ENCODE measurements at regions not wholly inside any gene's neighbourhood (a gene's known extent, or its start where the extent isn't known, plus 50 kb on each side); places are given as distances from the start of the nearest gene placed in this dataset.

DNA sequence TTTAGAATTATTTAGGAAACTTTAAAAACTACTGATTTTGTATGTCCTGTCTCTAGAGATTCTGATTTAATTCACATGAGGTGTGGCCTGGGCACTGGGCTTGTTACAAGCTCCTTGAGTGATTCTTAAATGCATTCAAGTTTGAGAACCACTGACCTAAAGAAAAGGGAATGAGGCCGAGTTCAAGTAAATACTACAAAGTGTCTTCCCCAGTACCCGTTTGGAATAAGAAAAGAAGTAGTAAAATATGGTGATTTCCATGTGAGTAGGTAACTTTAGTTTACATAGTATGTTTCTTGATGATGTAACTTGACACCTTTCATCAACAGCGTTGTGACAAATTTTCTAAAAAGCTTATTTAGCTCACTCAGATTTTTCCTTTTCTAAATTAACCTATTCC lies 1022.9 kb upstream of the NRXN1 start:
- TF ChIP-seq, protein P1, sequence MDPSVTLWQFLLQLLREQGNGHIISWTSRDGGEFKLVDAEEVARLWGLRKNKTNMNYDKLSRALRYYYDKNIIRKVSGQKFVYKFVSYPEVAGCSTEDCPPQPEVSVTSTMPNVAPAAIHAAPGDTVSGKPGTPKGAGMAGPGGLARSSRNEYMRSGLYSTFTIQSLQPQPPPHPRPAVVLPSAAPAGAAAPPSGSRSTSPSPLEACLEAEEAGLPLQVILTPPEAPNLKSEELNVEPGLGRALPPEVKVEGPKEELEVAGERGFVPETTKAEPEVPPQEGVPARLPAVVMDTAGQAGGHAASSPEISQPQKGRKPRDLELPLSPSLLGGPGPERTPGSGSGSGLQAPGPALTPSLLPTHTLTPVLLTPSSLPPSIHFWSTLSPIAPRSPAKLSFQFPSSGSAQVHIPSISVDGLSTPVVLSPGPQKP (IDR thresholded peaks at IDR 0.05; ENCODE audit: low read depth, low read length), result no peak
- TF ChIP-seq, protein P2, sequence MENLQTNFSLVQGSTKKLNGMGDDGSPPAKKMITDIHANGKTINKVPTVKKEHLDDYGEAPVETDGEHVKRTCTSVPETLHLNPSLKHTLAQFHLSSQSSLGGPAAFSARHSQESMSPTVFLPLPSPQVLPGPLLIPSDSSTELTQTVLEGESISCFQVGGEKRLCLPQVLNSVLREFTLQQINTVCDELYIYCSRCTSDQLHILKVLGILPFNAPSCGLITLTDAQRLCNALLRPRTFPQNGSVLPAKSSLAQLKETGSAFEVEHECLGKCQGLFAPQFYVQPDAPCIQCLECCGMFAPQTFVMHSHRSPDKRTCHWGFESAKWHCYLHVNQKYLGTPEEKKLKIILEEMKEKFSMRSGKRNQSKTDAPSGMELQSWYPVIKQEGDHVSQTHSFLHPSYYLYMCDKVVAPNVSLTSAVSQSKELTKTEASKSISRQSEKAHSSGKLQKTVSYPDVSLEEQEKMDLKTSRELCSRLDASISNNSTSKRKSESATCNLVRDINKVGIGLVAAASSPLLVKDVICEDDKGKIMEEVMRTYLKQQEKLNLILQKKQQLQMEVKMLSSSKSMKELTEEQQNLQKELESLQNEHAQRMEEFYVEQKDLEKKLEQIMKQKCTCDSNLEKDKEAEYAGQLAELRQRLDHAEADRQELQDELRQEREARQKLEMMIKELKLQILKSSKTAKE (IDR thresholded peaks at IDR 0.05; ENCODE audit: low read depth, poor library complexity, severe bottlenecking), result no peak
- TF ChIP-seq NR2C2 (IDR thresholded peaks at IDR 0.05; ENCODE audit: borderline replicate concordance, control insufficient read depth, insufficient read length, low read depth) (no peak), DPF2 (IDR thresholded peaks at IDR 0.05) (no peak), FOS (IDR thresholded peaks at IDR 0.05; ENCODE audit: borderline replicate concordance, extremely low read depth, insufficient read length) (no peak), RAD51 (IDR thresholded peaks at IDR 0.05) (no peak), EZH2 (IDR thresholded peaks at IDR 0.05; ENCODE audit: borderline replicate concordance, control insufficient read depth, low read depth, low read length) (no peak), KDM1A (IDR thresholded peaks at IDR 0.05; ENCODE audit: borderline replicate concordance) (no peak), SMAD1 (IDR thresholded peaks at IDR 0.05; ENCODE audit: low read depth, partially characterized antibody) (no peak), GABPA (IDR thresholded peaks at IDR 0.05; ENCODE audit: low read depth) (no peak), SP1 (IDR thresholded peaks at IDR 0.05; ENCODE audit: low read depth, low read length) (no peak), YY1 (IDR thresholded peaks at IDR 0.05; ENCODE audit: low read depth, low read length) (no peak), ZZZ3 (IDR thresholded peaks at IDR 0.05; ENCODE audit: control insufficient read depth, insufficient read length, low read depth) (no peak), ZNF274 (IDR thresholded peaks at IDR 0.05; ENCODE audit: insufficient read depth, insufficient read length) (no peak), FOXM1 (IDR thresholded peaks at IDR 0.05; ENCODE audit: low read depth, low read length) (no peak)
- TF ChIP-seq, protein P3, sequence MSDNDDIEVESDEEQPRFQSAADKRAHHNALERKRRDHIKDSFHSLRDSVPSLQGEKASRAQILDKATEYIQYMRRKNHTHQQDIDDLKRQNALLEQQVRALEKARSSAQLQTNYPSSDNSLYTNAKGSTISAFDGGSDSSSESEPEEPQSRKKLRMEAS (IDR thresholded peaks at IDR 0.05; ENCODE audit: low read depth, low read length), result no peak
- Histone ChIP-seq H3K9me3 (replicated peaks; ENCODE audit: control insufficient read depth, insufficient read depth, low read length) (no peaks in the 10 kb centered on the region; the same call in 2 of the 3 replicates), H4K20me1 (ENCODE audit: control insufficient read depth, insufficient read depth) (no peaks in the 10 kb centered on the region), H3K4me2 (ENCODE audit: control insufficient read depth, insufficient read depth) (no peak overlapping the region), H3K9ac (ENCODE audit: control insufficient read depth, insufficient read depth, low read length) (no peak overlapping the region), H2AFZ (ENCODE audit: control insufficient read depth, low read depth, low read length) (no peak overlapping the region), H3K4me3 (no peak overlapping the region), H3K79me2 (ENCODE audit: control insufficient read depth, insufficient read depth, low read length) (no peaks in the 10 kb centered on the region), H3K27me3 (replicated peaks in 1 of 2; ENCODE audit: control insufficient read depth in 2 of 2, insufficient read depth in 2 of 2, low read length in 1 of 2) (no peaks in the 10 kb centered on the region), H3K36me3 (ENCODE audit: control insufficient read depth in 2 of 2, insufficient read depth in 2 of 2, low read length in 1 of 2) (no peaks in the 10 kb centered on the region), H3K4me1 (ENCODE audit: control insufficient read depth, insufficient read depth, low read length) (no peaks in the 10 kb centered on the region), H3K27ac (ENCODE audit: control insufficient read depth, insufficient read depth) (no peak overlapping the region)
- ChIA-PET CTCF (no interaction called here), SMC1A (ENCODE audit: uncharacterized antibody, unreplicated experiment) (interaction anchor here (0.7 kb wide), 1 partner anchor 12 kb away, joined by 3 read pairs; no protein-coding TSS in a partner anchor), POLR2A (no interaction called here), RAD21 (ENCODE audit: unreplicated experiment) (no interaction called here)
- FAIRE-seq (no peak), ATAC-seq (no peak), DNase-seq (ENCODE audit: low read depth, low spot score) (no peak)
- in situ Hi-C loops (cut with MboI) (no loop called here), intact Hi-C loops (cut with micrococcal nuclease; ENCODE audit: unreplicated experiment) (no loop called here)
- no TSS peak for BruUV-seq (replicated peaks)
- WGBS (ENCODE audit: insufficient coverage, insufficient replicate concordance, low lambda C conversion rate, missing lambda C conversion rate), result 11% methylated on average over 3 of the region's 3 CpGs
